GM10266 (cell line): ENCODE measurements at regions not wholly inside any gene's neighbourhood (a gene's known extent, or its start where the extent isn't known, plus 50 kb on each side); places are given as distances from the start of the nearest gene placed in this dataset.

ENCODE experiments used
- DNase-seq: peaks from one replicate; pipeline ENCODE4 v3.0.0; 2012; ENCODE audit errors: extremely low spot score
- TF ChIP-seq, protein P1 (sequence below): IDR thresholded peaks from 2 replicates; pipeline ENCODE4 v1.5.1; 2012; ENCODE audit warnings: mild to moderate bottlenecking, low read depth; ENCODE audit not compliant: control insufficient read depth, insufficient read depth; ENCODE audit errors: missing control alignments

DNA sequence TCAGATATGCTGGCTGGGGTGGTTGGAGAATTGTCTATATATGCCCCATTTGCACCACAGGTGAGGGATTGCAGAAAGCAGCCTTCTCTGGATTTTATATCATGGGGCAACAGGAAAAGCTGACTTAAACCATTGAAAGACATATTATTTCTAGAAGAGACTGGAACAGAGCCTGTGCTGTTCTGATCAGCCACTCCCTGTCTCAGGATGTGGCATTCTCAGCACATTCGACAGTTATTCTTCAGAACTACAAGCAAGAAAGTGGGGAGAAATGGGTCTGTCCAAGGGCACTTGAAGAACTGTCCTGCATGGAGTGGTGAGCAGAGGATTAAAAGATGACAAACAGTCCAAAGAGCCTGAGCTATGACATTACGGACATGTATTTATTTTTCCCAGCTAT, 67.8 kb upstream of the EPHA5 start:
- DNase-seq, result no peak
- TF ChIP-seq, protein P1, sequence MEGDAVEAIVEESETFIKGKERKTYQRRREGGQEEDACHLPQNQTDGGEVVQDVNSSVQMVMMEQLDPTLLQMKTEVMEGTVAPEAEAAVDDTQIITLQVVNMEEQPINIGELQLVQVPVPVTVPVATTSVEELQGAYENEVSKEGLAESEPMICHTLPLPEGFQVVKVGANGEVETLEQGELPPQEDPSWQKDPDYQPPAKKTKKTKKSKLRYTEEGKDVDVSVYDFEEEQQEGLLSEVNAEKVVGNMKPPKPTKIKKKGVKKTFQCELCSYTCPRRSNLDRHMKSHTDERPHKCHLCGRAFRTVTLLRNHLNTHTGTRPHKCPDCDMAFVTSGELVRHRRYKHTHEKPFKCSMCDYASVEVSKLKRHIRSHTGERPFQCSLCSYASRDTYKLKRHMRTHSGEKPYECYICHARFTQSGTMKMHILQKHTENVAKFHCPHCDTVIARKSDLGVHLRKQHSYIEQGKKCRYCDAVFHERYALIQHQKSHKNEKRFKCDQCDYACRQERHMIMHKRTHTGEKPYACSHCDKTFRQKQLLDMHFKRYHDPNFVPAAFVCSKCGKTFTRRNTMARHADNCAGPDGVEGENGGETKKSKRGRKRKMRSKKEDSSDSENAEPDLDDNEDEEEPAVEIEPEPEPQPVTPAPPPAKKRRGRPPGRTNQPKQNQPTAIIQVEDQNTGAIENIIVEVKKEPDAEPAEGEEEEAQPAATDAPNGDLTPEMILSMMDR, result no peak

DNA sequence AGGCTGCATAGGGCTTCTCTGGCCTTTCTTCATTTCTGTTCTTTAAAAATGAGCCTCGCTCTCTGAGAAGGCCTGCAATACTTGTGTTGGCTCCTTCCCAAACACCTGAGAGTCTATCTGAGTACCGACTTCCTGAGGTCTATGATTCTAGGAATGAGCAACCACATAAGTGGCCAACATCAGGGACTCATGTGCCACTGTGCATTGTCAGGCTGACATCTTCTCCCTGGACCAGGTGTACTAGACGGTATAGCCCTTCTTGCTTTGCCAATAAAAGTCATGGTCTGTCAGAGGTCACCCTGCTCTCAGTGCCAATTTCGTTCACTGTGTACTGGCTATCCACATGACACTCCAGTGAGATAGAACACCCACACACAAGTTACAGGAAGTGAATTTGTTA, 67.4 kb upstream of the EPHA5 start:
- no peak for DNase-seq
- TF ChIP-seq, protein P1, result no peak

DNA sequence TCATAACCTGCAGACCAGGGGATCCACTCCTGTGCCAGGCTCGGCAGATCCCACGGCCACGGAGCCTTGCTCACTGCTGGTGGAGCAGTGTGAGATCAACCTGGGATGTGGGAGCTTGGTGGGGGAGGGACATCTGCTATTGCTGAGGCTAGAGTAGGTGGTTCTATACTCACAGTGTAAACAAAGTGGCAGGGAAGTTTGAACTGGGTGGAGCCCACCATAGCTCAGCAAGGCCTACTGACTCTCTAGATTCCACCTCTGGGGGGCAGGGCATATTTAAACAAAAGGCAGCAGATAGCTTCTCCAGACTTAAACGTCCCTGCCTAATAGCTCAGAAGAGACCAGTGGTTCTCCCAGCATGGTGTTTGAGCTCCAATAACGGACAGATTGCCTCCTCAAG, 54.7 kb upstream of the EPHA5 start:
- no peak for DNase-seq
- TF ChIP-seq, protein P1, result no peak
